ENCODE measurements at regions not wholly inside any gene's neighbourhood (a gene's known extent, or its start where the extent isn't known, plus 50 kb on each side); places are given as distances from the start of the nearest gene placed in this dataset.

DNA sequence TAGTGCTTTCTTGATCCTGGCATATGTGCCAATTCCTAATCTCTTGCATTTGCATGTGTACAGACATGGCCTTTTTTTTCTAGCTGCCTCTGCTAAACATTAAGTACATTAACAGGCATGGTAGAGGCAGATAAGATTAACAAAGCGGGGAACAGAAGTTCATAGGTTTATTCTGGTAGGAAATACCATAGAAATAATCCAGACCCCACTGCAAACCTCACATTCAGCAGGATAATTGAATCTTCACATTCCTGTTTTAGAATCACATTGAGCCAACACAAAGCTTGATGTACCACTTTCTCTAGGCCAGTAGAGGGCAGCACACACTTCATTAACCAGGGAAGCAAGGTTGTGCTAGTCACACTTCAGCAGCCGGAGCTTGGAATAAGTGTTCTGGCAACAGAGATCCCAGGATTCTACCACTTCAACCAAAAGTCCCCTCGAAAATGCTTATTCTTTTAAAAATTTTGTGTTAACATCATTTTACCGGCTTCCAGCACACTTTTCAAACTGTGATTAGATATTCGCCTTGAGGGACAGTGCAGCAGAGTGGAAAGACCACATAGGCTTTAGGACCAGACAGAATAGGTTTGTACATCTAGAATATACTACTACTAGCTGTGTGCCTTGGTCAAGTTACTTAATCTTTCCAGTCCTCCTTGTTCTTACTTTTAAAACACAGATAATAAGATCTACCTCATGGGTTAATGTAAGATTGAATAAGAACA lies 420.2 kb upstream of the CHST9 start:
- H3K4me1 ChIP-seq (ENCODE audit: control insufficient read depth, insufficient read depth, low read length), result no peaks in the 10 kb centered on the region
- TF ChIP-seq CTCF (conservative IDR thresholded peaks at IDR 0.05; ENCODE audit: low read depth, low read length) (peak; percentile 74), CEBPB (IDR thresholded peaks at IDR 0.05; ENCODE audit: low read depth, low read length) (no peak), SMC3 (IDR thresholded peaks at IDR 0.05; ENCODE audit: low read depth, low read length) (peak; percentile 49), RAD21 (IDR thresholded peaks at IDR 0.05; ENCODE audit: low read length) (peak; percentile 70)
- H4K91ac ChIP-seq (ENCODE audit: insufficient read depth, low read depth, low read length), result no peak overlapping the region
- no peak overlapping the region for H2BK120ac ChIP-seq (ENCODE audit: low read depth, low read length)
- no peak overlapping the region for H2BK5ac ChIP-seq (ENCODE audit: low read depth, low read length, poor library complexity, severe bottlenecking)
- H2BK20ac ChIP-seq (ENCODE audit: low read depth, low read length), result no peak overlapping the region
- no peaks in the 10 kb centered on the region for H3K79me1 ChIP-seq (ENCODE audit: low read depth in 1 of 2, low read length in 2 of 2)
- H3K4me2 ChIP-seq (ENCODE audit: low read depth, low read length), result no peak overlapping the region
- no TSS peak for BruUV-seq (replicated peaks)
- no peaks in the 10 kb centered on the region for H3K9me3 ChIP-seq (ENCODE audit: control insufficient read depth, insufficient read depth, low read length)
- no peak overlapping the region for H3K18ac ChIP-seq (ENCODE audit: low read depth, low read length)
- no peak overlapping the region for H3K27ac ChIP-seq (ENCODE audit: insufficient read depth, low read length)
- no peak overlapping the region for H4K8ac ChIP-seq (ENCODE audit: low read depth in 2 of 2, low read length in 2 of 2)
- H4K20me1 ChIP-seq (ENCODE audit: insufficient read depth, low read length), result no peaks in the 10 kb centered on the region
- intact Hi-C loops (cut with micrococcal nuclease) (loop anchor here (5.0 to 10.0 kb wide), 5 partner anchors 410 to 1540 kb away; partner anchors contain the start of gene CDH2), dilution Hi-C loops (cut with HindIII; ENCODE audit: low sequenced_read_pairs, unreplicated experiment) (no loop called here), in situ Hi-C loops (cut with MboI; ENCODE audit: low sequenced_read_pairs) (loop anchor here (10.0 kb wide), 1 partner anchor 590 kb away; no protein-coding TSS in a partner anchor)
- H3K27me3 ChIP-seq (ENCODE audit: control insufficient read depth, insufficient read depth, low read length), result no peaks in the 10 kb centered on the region
- H4K5ac ChIP-seq (ENCODE audit: low read depth, low read length), result no peak overlapping the region
- peak; percentile 65 for DNase-seq
- H3K14ac ChIP-seq (replicated peaks; ENCODE audit: low read depth, low read length), result no peak overlapping the region
- ATAC-seq (ENCODE audit: low read depth), result peak; percentile 98
- WGBS, 2 experiments (ENCODE audit: extremely low coverage in 2 of 2, insufficient read length in 1 of 2), result no CpG with 5 or more reads among the region's 5 CpGs
- no peak overlapping the region for H3K4me3 ChIP-seq (ENCODE audit: insufficient read depth, low read depth, low read length)
- no peaks in the 10 kb centered on the region for H3K9me1 ChIP-seq (ENCODE audit: insufficient read depth, low read length)
- ChIA-PET CTCF (interaction anchor here (0.5 to 2.3 kb wide), 13 partner anchors 8 to 1080 kb away, joined by 3 to 7 read pairs (median 4); no protein-coding TSS in a partner anchor), POLR2A (ENCODE audit: unreplicated experiment) (no interaction called here)
- no peaks in the 10 kb centered on the region for H3K36me3 ChIP-seq (ENCODE audit: control insufficient read depth, insufficient read depth, low read length)
- H2AK5ac ChIP-seq (ENCODE audit: low read depth, low read length), result no peak overlapping the region
- H3K9ac ChIP-seq (ENCODE audit: low read depth, low read length), result no peak overlapping the region
- no peak overlapping the region for H3K4ac ChIP-seq (ENCODE audit: low read depth, low read length)
- no peak overlapping the region for H2AFZ ChIP-seq (replicated peaks; ENCODE audit: low read length, poor library complexity)
- H2AK9ac ChIP-seq (replicated peaks; ENCODE audit: low read depth, low read length, poor library complexity), result no peak overlapping the region
- H3K23ac ChIP-seq (ENCODE audit: low read depth, low read length), result no peak overlapping the region
- no peak overlapping the region for H3K56ac ChIP-seq (ENCODE audit: extremely low read depth, insufficient read depth, low read length)
- H2BK15ac ChIP-seq (ENCODE audit: low read depth, low read length), result no peak overlapping the region
